ENCODE measurements at regions not wholly inside any gene's neighbourhood (a gene's known extent, or its start where the extent isn't known, plus 50 kb on each side); places are given as distances from the start of the nearest gene placed in this dataset.

GRCh38 chr13:104270731-104271130 is 1204.5 kb upstream of the SLC10A2 start:
- Histone ChIP-seq H4K20me1 (ENCODE audit: insufficient read depth) (no peaks in the 10 kb centered on the region), H3K79me2 (ENCODE audit: insufficient read depth) (no peaks in the 10 kb centered on the region), H3K9me2 (ENCODE audit: insufficient read depth) (no peaks in the 10 kb centered on the region), H3K4me3 (no peak overlapping the region), H3K9ac (no peak overlapping the region), H3K4me1 (ENCODE audit: insufficient read depth) (no peaks in the 10 kb centered on the region), H3K36me3 (ENCODE audit: low read depth) (no peaks in the 10 kb centered on the region), H2AFZ (no peak overlapping the region), H3F3A (ENCODE audit: insufficient read depth) (no peaks in the 10 kb centered on the region), H3K27ac (no peak overlapping the region), H3K4me2 (ENCODE audit: unreplicated experiment) (no peak overlapping the region), H3K9me3 (ENCODE audit: low read depth) (no peaks in the 10 kb centered on the region), H3K27me3 (replicated peaks; ENCODE audit: insufficient read depth) (no peaks in the 10 kb centered on the region)
- in situ Hi-C loops (cut with MboI): no loop called here
- WGBS, 2 experiments (ENCODE audit: low coverage in 1 of 2, low lambda C conversion rate in 2 of 2, missing lambda C conversion rate in 2 of 2): 20 to 29% methylated on average over 3 of the region's 3 CpGs
- TF ChIP-seq EZH2phosphoT487 (IDR thresholded peaks at IDR 0.05; ENCODE audit: insufficient read depth, low read depth): no peak
- TF ChIP-seq EZH2 (IDR thresholded peaks at IDR 0.05; ENCODE audit: insufficient read depth, poor library complexity, severe bottlenecking): no peak
- no peak for DNase-seq

GRCh38 chr13:104267206-104267811 is 1201.1 kb upstream of the SLC10A2 start:
- no peak for TF ChIP-seq EZH2phosphoT487 (IDR thresholded peaks at IDR 0.05; ENCODE audit: insufficient read depth, low read depth)
- no peak for TF ChIP-seq EZH2 (IDR thresholded peaks at IDR 0.05; ENCODE audit: insufficient read depth, poor library complexity, severe bottlenecking)
- no peak overlapping the region for H3K9ac ChIP-seq
- no peak overlapping the region for H3K27ac ChIP-seq
- no peak overlapping the region for H3K4me2 ChIP-seq (ENCODE audit: unreplicated experiment)
- in situ Hi-C loops (cut with MboI): no loop called here
- H3K4me3 ChIP-seq: no peak overlapping the region
- no peaks in the 10 kb centered on the region for H3K9me2 ChIP-seq (ENCODE audit: insufficient read depth)
- H3F3A ChIP-seq (ENCODE audit: insufficient read depth): no peaks in the 10 kb centered on the region
- WGBS, 2 experiments (ENCODE audit: low coverage in 1 of 2, low lambda C conversion rate in 2 of 2, missing lambda C conversion rate in 2 of 2): 43% methylated on average over 6 of the region's 6 CpGs
- no peak for DNase-seq
- H2AFZ ChIP-seq: no peak overlapping the region
- H3K79me2 ChIP-seq (ENCODE audit: insufficient read depth): no peaks in the 10 kb centered on the region
- H3K27me3 ChIP-seq (replicated peaks; ENCODE audit: insufficient read depth): no peaks in the 10 kb centered on the region
- H3K36me3 ChIP-seq (ENCODE audit: low read depth): no peaks in the 10 kb centered on the region
- H3K4me1 ChIP-seq (ENCODE audit: insufficient read depth): no peaks in the 10 kb centered on the region
- no peaks in the 10 kb centered on the region for H4K20me1 ChIP-seq (ENCODE audit: insufficient read depth)
- H3K9me3 ChIP-seq (ENCODE audit: low read depth): no peaks in the 10 kb centered on the region

GRCh38 chr13:104256701-104257100 is 1190.5 kb upstream of the SLC10A2 start:
- H3K9me2 ChIP-seq (ENCODE audit: insufficient read depth): no peaks in the 10 kb centered on the region
- H4K20me1 ChIP-seq (ENCODE audit: insufficient read depth): no peaks in the 10 kb centered on the region
- no peak overlapping the region for H3K27ac ChIP-seq
- no peak overlapping the region for H2AFZ ChIP-seq
- no peaks in the 10 kb centered on the region for H3K9me3 ChIP-seq (ENCODE audit: low read depth)
- in situ Hi-C loops (cut with MboI): no loop called here
- no peak overlapping the region for H3K4me3 ChIP-seq
- no peaks in the 10 kb centered on the region for H3K27me3 ChIP-seq (replicated peaks; ENCODE audit: insufficient read depth)
- DNase-seq: no peak
- H3K9ac ChIP-seq: no peak overlapping the region
- no peaks in the 10 kb centered on the region for H3F3A ChIP-seq (ENCODE audit: insufficient read depth)
- no peaks in the 10 kb centered on the region for H3K4me1 ChIP-seq (ENCODE audit: insufficient read depth)
- TF ChIP-seq EZH2phosphoT487 (IDR thresholded peaks at IDR 0.05; ENCODE audit: insufficient read depth, low read depth) (no peak), EZH2 (IDR thresholded peaks at IDR 0.05; ENCODE audit: insufficient read depth, poor library complexity, severe bottlenecking) (no peak)
- 5 to 8% methylated on average over 3 of the region's 3 CpGs for WGBS, 2 experiments (ENCODE audit: low coverage in 1 of 2, low lambda C conversion rate in 2 of 2, missing lambda C conversion rate in 2 of 2)
- no peaks in the 10 kb centered on the region for H3K36me3 ChIP-seq (ENCODE audit: low read depth)
- no peak overlapping the region for H3K4me2 ChIP-seq (ENCODE audit: unreplicated experiment)
- H3K79me2 ChIP-seq (ENCODE audit: insufficient read depth): no peaks in the 10 kb centered on the region

- 14 to 20% methylated on average over 5 of the region's 5 CpGs for WGBS, 2 experiments (ENCODE audit: low coverage in 1 of 2, low lambda C conversion rate in 2 of 2, missing lambda C conversion rate in 2 of 2)
- DNase-seq: no peak
- H3K4me2 ChIP-seq (ENCODE audit: unreplicated experiment): no peak overlapping the region
Observed at GRCh38 chr13:104253063-104253680, 1187.0 kb upstream of the SLC10A2 start.

More at GRCh38 chr13:104253063-104253680, 1187.0 kb upstream of the SLC10A2 start:
- Histone ChIP-seq H3K27ac (no peak overlapping the region), H3K4me3 (no peak overlapping the region), H3K9me3 (ENCODE audit: low read depth) (no peaks in the 10 kb centered on the region), H3K36me3 (ENCODE audit: low read depth) (no peaks in the 10 kb centered on the region), H3K9me2 (ENCODE audit: insufficient read depth) (no peaks in the 10 kb centered on the region), H3K4me1 (ENCODE audit: insufficient read depth) (no peaks in the 10 kb centered on the region), H3K9ac (no peak overlapping the region), H2AFZ (no peak overlapping the region), H3F3A (ENCODE audit: insufficient read depth) (no peaks in the 10 kb centered on the region), H3K79me2 (ENCODE audit: insufficient read depth) (no peaks in the 10 kb centered on the region), H4K20me1 (ENCODE audit: insufficient read depth) (no peaks in the 10 kb centered on the region), H3K27me3 (replicated peaks; ENCODE audit: insufficient read depth) (no peaks in the 10 kb centered on the region)
- TF ChIP-seq EZH2 (IDR thresholded peaks at IDR 0.05; ENCODE audit: insufficient read depth, poor library complexity, severe bottlenecking) (no peak), EZH2phosphoT487 (IDR thresholded peaks at IDR 0.05; ENCODE audit: insufficient read depth, low read depth) (no peak)
- in situ Hi-C loops (cut with MboI): no loop called here
